Natural killer cell (primary cell): ENCODE measurements at regions not wholly inside any gene's neighbourhood (a gene's known extent, or its start where the extent isn't known, plus 50 kb on each side); places are given as distances from the start of the nearest gene placed in this dataset.

ENCODE experiments used
- ATAC-seq, 3 donors: fragments of 150-1000 bp in 2 of 3; fragments of 200-7000 bp in 1 of 3; cut with Tn5 transposase; 1 replicate in 1 of 3; 2 replicates in 2 of 3; pipeline ENCODE4 v1.10.0; 2021; ENCODE audit warnings: mild to moderate bottlenecking in 2 of 3, moderate library complexity in 2 of 3
- DNase-seq, 2 donors: peaks; one replicate each; pipeline versions ENCODE4 v3.0.0 to v3.0.0-alpha.2; 2013 to 2021; ENCODE audit warnings: mixed read lengths in 1 of 2
- H3K27ac ChIP-seq: one replicate; pipeline ENCODE4 v1.5.1; 2013; ENCODE audit warnings: mild to moderate bottlenecking, low read length
- H3K27me3 ChIP-seq: one replicate; pipeline ENCODE4 v1.6.1; 2013; ENCODE audit warnings: low read length; ENCODE audit not compliant: control insufficient read depth, insufficient read depth
- H3K36me3 ChIP-seq: one replicate; pipeline ENCODE4 v1.6.1; 2013; ENCODE audit warnings: low read length; ENCODE audit not compliant: control insufficient read depth, insufficient read depth
- H3K4me1 ChIP-seq: one replicate; pipeline ENCODE4 v1.6.1; 2013; ENCODE audit warnings: low read length; ENCODE audit not compliant: control insufficient read depth, insufficient read depth
- H3K4me3 ChIP-seq: one replicate; pipeline ENCODE4 v1.5.1; 2013; ENCODE audit warnings: low read length
- H3K9me3 ChIP-seq: one replicate; pipeline ENCODE4 v1.6.1; 2013; ENCODE audit warnings: low read length; ENCODE audit not compliant: control insufficient read depth, insufficient read depth
- H3K27ac Mint-ChIP-seq, 2 donors: one replicate each; pipeline ENCODE4 v1.8.0; 2022; ENCODE audit warnings: mild to moderate bottlenecking in 2 of 2, mixed read lengths in 2 of 2, moderate library complexity in 1 of 2
- H3K27me3 Mint-ChIP-seq, 2 donors: one replicate each; pipeline ENCODE4 v1.8.0; 2022; ENCODE audit warnings: low read depth in 2 of 2, mixed read lengths in 2 of 2
- H3K36me3 Mint-ChIP-seq: one replicate; pipeline ENCODE4 v1.8.0; 2022; ENCODE audit warnings: mixed read lengths
- H3K4me1 Mint-ChIP-seq, 2 donors: one replicate each; pipeline ENCODE4 v1.8.0; 2022; ENCODE audit warnings: mixed read lengths in 2 of 2
- H3K4me3 Mint-ChIP-seq: one replicate; pipeline ENCODE4 v1.8.0; 2022; ENCODE audit warnings: mild to moderate bottlenecking, moderate library complexity, mixed read lengths
- H3K9me3 Mint-ChIP-seq, 2 donors: one replicate each; pipeline ENCODE4 v1.8.0; 2022; ENCODE audit warnings: mixed read lengths in 2 of 2
- WGBS: methylation state at CpG from one replicate; pipeline ENCODE4 v1.1.7; 2013; ENCODE audit warnings: missing lambda C conversion rate; ENCODE audit not compliant: insufficient coverage; 5-methylcytosine and 5-hydroxymethylcytosine counted together
- intact Hi-C: fragments of 100-400 bp; cut with micrococcal nuclease; formaldehyde crosslinking; loops from one replicate; pipeline ENCODE4 v1.14.2; 2022
- TF ChIP-seq, protein P1 (sequence below): fragments of 200-600 bp; IDR thresholded peaks from one replicate; pipeline ENCODE4 v1.8.0; 2022; ENCODE audit warnings: antibody characterized with exemption

DNA sequence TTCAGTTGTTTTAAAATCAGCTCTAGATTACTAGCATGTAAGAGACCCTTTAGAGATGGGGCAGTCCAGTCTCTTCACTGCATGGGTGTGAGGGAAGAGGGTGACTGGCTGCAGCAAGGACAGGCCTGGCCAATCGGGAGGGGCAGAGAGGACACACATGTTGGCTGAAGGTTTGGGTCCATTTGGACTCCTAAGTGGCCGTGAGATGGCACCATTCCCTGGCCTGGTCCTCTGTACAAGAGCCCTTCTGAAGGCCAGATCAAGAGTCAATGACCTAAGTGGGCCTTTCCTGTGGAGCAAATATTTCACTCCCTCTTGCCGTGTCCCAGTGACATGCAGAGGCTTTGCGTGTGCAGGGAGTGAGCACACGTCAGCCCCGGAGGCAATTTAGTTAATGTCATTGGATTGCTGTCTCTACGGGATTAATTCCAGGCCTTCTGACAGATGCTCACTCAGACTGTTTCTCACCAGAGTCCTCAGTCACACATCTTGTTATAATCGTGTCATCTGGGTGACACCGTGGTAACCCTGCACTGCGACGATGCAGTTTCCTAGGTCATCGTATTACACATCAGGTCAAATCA is 613.0 kb downstream of the NPHP4 start:
- TF ChIP-seq, protein P1, sequence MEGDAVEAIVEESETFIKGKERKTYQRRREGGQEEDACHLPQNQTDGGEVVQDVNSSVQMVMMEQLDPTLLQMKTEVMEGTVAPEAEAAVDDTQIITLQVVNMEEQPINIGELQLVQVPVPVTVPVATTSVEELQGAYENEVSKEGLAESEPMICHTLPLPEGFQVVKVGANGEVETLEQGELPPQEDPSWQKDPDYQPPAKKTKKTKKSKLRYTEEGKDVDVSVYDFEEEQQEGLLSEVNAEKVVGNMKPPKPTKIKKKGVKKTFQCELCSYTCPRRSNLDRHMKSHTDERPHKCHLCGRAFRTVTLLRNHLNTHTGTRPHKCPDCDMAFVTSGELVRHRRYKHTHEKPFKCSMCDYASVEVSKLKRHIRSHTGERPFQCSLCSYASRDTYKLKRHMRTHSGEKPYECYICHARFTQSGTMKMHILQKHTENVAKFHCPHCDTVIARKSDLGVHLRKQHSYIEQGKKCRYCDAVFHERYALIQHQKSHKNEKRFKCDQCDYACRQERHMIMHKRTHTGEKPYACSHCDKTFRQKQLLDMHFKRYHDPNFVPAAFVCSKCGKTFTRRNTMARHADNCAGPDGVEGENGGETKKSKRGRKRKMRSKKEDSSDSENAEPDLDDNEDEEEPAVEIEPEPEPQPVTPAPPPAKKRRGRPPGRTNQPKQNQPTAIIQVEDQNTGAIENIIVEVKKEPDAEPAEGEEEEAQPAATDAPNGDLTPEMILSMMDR, result no peak

DNA sequence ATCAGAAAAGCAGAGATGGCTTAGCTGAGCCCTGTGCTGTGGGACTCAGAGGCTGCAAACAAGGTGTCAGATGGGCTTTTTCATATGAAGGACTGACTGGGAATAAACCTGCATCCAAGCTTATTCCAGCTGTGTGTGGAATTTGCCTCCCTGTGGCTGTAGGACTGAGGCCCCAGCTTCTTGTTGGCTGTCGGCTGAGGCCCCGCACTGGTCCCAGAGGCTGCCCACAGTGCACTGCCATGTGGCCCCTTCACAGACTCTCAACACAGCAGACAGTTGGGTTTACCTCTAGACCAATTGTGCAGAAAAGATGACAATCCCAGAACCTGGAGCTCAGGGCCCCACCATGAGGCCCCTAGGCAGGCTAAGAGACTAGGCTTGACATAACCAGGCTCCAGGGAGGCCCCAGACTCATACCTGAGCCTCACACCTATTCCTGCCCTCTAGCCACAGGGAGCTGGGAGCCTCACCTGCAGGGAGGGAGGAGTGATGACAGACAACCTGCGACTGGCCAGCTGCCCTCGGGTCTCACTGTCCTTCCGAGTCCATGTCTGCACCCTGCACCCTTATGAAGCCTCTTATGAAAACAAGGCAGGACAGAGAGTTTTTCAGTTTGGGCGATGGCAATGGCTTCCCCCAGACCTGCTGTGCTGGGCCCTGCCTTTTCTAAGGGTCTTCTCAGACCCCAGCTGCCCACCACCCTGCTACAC is 615.5 kb downstream of the NPHP4 start:
- Histone ChIP-seq H3K36me3 (no peaks in the 10 kb centered on the region), H3K4me1 (no peaks in the 10 kb centered on the region), H3K4me3 (no peak overlapping the region), H3K9me3 (peaks cover 5% of the 10 kb centered on the region), H3K27me3 (no peaks in the 10 kb centered on the region), H3K27ac (no peak overlapping the region)
- ATAC-seq, result no peak
- Mint-ChIP-seq H3K4me3 (no peak overlapping the region), H3K4me1 (no peaks in the 10 kb centered on the region), H3K27me3 (peaks cover 4 to 5% of the 10 kb centered on the region in 2 donors), H3K9me3 (no peaks in the 10 kb centered on the region), H3K27ac (no peak overlapping the region), H3K36me3 (no peaks in the 10 kb centered on the region)
- 91% methylated on average over 6 of the region's 6 CpGs for WGBS
- intact Hi-C loops, result no loop called here
- DNase-seq, result no peak
- TF ChIP-seq, protein P1, result no peak

More for the DNA sequence above, 613.0 kb downstream of the NPHP4 start:
- Mint-ChIP-seq H3K36me3 (no peaks in the 10 kb centered on the region), H3K4me1 (no peaks in the 10 kb centered on the region), H3K9me3 (no peaks in the 10 kb centered on the region), H3K27me3 (peaks cover 0 to 6% of the 10 kb centered on the region in 2 donors), H3K4me3 (no peak overlapping the region), H3K27ac (no peak overlapping the region)
- H3K27me3 ChIP-seq, result no peaks in the 10 kb centered on the region
- H3K4me3 ChIP-seq, result no peak overlapping the region
- no peaks in the 10 kb centered on the region for H3K4me1 ChIP-seq
- no peak overlapping the region for H3K27ac ChIP-seq
- no peaks in the 10 kb centered on the region for H3K9me3 ChIP-seq
- DNase-seq (no peak), ATAC-seq (no peak)
- WGBS, result 91% methylated on average over 12 of the region's 12 CpGs
- no peaks in the 10 kb centered on the region for H3K36me3 ChIP-seq
- intact Hi-C loops, result no loop called here

DNA sequence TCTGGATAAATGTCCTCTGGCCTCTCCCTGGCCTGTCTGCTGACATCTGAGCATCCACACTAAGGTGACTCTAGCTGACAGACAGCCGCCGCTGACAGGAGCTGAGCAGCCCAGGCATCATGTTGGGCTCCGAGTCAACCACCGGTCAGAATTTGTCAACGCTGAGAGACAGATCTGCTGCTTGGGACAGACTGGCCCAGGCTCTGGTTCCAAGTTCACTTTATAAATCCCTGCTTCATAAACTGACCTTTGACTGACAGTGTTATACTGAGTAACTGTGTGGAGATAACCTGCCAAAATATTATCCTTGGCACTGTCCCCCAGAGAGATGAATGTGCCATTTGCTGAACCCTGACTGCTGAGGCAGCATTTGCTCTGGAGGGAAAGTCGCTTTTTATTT is 616.7 kb downstream of the NPHP4 start:
- Mint-ChIP-seq H3K4me1 (peaks cover 1 to 6% of the 10 kb centered on the region in 2 donors), H3K27ac (no peak overlapping the region), H3K36me3 (no peaks in the 10 kb centered on the region), H3K9me3 (no peaks in the 10 kb centered on the region), H3K4me3 (no peak overlapping the region), H3K27me3 (peaks cover 0 to 10% of the 10 kb centered on the region in 2 donors)
- no peak for DNase-seq
- Histone ChIP-seq H3K4me3 (no peak overlapping the region), H3K4me1 (peaks cover 3% of the 10 kb centered on the region), H3K36me3 (no peaks in the 10 kb centered on the region), H3K9me3 (peaks cover 5% of the 10 kb centered on the region), H3K27ac (no peak overlapping the region), H3K27me3 (no peaks in the 10 kb centered on the region)
- no peak for ATAC-seq
- intact Hi-C loops, result no loop called here
- TF ChIP-seq, protein P1, result no peak
- WGBS, result 94% methylated on average over 6 of the region's 6 CpGs
